Upper lobe of left lung (tissue), 4 donors: ENCODE measurements at regions not wholly inside any gene's neighbourhood (a gene's known extent, or its start where the extent isn't known, plus 50 kb on each side); places are given as distances from the start of the nearest gene placed in this dataset.

Source experiments
- CTCF ChIP-seq, 6 experiments: fragments of 450-650 bp in 4 of 6; fragments of 200-600 bp in 2 of 6; sonication (generic) in 2 of 6; IDR thresholded peaks; one replicate each; pipeline ENCODE4 v1.5.1; 2016 to 2019; ENCODE audit warnings: antibody characterized with exemption in 6 of 6
- POLR2A ChIP-seq, 4 donors: fragments of 450-650 bp; IDR thresholded peaks; one replicate each; pipeline ENCODE4 v1.5.1; 2016 to 2017; ENCODE audit warnings: antibody characterized with exemption in 4 of 4, mild to moderate bottlenecking in 2 of 4
- POLR2AphosphoS5 ChIP-seq, 2 donors: sonication (generic); formaldehyde crosslinking; IDR thresholded peaks; one replicate each; pipeline ENCODE4 v1.5.1; 2017; ENCODE audit warnings: antibody characterized with exemption in 2 of 2

- TF ChIP-seq POLR2A (IDR thresholded peaks at IDR 0.05) (no peak), CTCF (IDR thresholded peaks at IDR 0.05) (no peak), POLR2AphosphoS5 (IDR thresholded peaks at IDR 0.05) (no peak)
These were observed 123.3 kb downstream of the ACKR3 start for GRCh38 chr2:236692937-236693336.
